ENCODE measurements at regions not wholly inside any gene's neighbourhood (a gene's known extent, or its start where the extent isn't known, plus 50 kb on each side); places are given as distances from the start of the nearest gene placed in this dataset.

DNA sequence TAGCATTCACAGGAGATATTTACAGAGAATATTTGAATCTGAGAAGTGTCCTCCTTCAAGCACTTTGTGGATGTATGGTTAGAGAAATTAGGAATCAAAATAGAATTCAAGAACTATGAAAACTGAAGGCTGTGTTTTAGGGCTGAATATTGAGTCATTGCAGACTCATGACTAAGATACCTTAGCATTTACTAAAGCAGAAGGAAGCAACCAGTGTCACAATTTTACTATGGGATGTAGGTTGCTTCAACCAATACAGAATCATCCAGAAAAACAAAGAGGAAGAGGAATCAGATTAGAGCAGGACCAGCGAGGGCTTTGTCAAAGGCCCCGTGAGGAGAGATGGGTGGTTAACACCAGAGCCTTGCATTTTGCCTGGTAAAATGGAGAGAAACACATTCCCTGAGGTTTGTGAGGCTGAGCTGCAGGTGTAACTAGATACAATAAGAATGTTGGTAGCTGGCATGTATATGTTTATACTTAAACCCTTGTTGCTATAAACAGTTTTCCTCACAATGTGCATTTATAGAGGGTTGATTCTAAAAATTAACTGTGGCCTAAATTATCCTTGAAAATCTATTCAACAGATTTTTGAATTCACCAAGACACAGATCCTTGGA lies 518.1 kb downstream of the AGTPBP1 start:
- no peak for TF ChIP-seq EZH2phosphoT487 (IDR thresholded peaks at IDR 0.05; ENCODE audit: borderline replicate concordance, low read depth, low read length)
- TF ChIP-seq, protein P1, sequence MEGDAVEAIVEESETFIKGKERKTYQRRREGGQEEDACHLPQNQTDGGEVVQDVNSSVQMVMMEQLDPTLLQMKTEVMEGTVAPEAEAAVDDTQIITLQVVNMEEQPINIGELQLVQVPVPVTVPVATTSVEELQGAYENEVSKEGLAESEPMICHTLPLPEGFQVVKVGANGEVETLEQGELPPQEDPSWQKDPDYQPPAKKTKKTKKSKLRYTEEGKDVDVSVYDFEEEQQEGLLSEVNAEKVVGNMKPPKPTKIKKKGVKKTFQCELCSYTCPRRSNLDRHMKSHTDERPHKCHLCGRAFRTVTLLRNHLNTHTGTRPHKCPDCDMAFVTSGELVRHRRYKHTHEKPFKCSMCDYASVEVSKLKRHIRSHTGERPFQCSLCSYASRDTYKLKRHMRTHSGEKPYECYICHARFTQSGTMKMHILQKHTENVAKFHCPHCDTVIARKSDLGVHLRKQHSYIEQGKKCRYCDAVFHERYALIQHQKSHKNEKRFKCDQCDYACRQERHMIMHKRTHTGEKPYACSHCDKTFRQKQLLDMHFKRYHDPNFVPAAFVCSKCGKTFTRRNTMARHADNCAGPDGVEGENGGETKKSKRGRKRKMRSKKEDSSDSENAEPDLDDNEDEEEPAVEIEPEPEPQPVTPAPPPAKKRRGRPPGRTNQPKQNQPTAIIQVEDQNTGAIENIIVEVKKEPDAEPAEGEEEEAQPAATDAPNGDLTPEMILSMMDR (conservative IDR thresholded peaks at IDR 0.05; ENCODE audit: low read length) = no peak
